ENCODE measurements at regions not wholly inside any gene's neighbourhood (a gene's known extent, or its start where the extent isn't known, plus 50 kb on each side); places are given as distances from the start of the nearest gene placed in this dataset.

DNA sequence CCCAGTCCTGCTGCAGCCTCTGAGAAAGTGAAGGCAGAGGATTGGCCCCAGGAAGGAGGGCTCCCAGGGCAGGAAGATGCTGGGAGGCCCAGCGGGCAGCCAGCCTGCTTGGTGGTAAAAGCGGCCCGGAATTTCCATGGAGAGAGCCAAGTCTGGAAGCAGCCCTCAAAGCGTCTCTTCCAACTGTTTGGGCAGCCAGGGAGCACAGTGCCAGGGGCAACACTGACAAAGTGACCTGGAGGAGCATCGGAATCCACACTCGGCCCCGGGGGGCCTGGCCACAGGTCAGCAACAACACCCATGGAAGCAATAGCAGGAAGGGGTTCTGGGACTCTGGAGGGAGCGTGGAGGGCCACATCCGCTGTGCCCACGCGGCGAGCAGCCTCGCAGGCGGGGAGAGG is 63.2 kb upstream of the FGFR2 start:
- TF ChIP-seq, protein P1, sequence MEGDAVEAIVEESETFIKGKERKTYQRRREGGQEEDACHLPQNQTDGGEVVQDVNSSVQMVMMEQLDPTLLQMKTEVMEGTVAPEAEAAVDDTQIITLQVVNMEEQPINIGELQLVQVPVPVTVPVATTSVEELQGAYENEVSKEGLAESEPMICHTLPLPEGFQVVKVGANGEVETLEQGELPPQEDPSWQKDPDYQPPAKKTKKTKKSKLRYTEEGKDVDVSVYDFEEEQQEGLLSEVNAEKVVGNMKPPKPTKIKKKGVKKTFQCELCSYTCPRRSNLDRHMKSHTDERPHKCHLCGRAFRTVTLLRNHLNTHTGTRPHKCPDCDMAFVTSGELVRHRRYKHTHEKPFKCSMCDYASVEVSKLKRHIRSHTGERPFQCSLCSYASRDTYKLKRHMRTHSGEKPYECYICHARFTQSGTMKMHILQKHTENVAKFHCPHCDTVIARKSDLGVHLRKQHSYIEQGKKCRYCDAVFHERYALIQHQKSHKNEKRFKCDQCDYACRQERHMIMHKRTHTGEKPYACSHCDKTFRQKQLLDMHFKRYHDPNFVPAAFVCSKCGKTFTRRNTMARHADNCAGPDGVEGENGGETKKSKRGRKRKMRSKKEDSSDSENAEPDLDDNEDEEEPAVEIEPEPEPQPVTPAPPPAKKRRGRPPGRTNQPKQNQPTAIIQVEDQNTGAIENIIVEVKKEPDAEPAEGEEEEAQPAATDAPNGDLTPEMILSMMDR (IDR thresholded peaks at IDR 0.05; ENCODE audit: low read depth, low read length): no peak
- Histone ChIP-seq H3K4me1 (ENCODE audit: low read depth) (no peaks in the 10 kb centered on the region), H3K9me3 (ENCODE audit: low read depth) (no peaks in the 10 kb centered on the region), H3K4me3 (no peak overlapping the region), H3K27ac (no peak overlapping the region), H3K27me3 (no peaks in the 10 kb centered on the region), H3K36me3 (no peaks in the 10 kb centered on the region)
- no peak for DNase-seq (ENCODE audit: low read depth in 1 of 2, low spot score in 1 of 2)

DNA sequence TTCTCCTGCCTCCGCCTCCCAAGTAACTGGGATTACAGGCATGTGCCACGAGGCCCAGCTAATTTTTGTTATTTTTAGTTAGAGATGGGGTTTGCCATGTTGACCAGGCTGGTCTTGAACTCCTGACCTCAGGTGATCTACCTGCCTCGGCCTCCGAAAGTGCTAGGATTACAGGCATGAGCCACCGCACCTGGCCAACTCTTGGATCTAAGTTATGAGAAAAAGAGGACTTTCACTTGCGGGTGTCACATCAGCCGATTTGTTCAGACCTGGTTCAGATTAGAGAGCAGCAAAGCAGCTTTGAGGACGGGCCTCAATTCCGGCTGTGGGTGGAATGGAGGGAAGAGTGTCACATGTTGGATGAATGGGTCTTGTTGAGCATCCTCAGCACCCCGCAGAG is 61.0 kb upstream of the FGFR2 start:
- Histone ChIP-seq H3K27me3 (no peaks in the 10 kb centered on the region), H3K4me3 (no peak overlapping the region), H3K27ac (no peak overlapping the region), H3K4me1 (ENCODE audit: low read depth) (no peaks in the 10 kb centered on the region), H3K9me3 (ENCODE audit: low read depth) (no peaks in the 10 kb centered on the region), H3K36me3 (no peaks in the 10 kb centered on the region)
- DNase-seq (ENCODE audit: low read depth in 1 of 2, low spot score in 1 of 2): no peak
- TF ChIP-seq, protein P1 (IDR thresholded peaks at IDR 0.05; ENCODE audit: low read depth, low read length): no peak

DNA sequence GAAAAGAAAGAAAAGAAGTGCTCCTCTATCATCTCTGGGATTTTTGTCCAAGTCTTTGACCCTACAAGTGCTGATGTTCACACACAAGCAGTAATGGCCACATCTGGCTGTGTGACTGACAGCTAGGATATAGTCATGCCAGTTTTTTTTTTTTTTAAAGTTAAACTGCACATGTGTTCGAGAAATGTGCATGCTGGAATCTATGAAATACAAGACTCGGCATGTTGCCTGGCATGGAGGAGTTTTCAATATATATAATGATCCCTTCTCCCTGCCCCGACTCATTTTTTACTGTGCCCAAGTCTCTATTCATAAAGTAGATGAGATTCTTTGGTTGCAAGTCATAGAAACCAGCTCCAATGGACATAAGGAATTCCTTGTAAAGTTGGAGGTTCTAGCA is 60.4 kb upstream of the FGFR2 start:
- Histone ChIP-seq H3K4me3 (no peak overlapping the region), H3K27ac (no peak overlapping the region), H3K4me1 (ENCODE audit: low read depth) (no peaks in the 10 kb centered on the region), H3K9me3 (ENCODE audit: low read depth) (no peaks in the 10 kb centered on the region), H3K27me3 (no peaks in the 10 kb centered on the region), H3K36me3 (no peaks in the 10 kb centered on the region)
- DNase-seq (ENCODE audit: low read depth in 1 of 2, low spot score in 1 of 2): no peak
- TF ChIP-seq, protein P1 (IDR thresholded peaks at IDR 0.05; ENCODE audit: low read depth, low read length): no peak

DNA sequence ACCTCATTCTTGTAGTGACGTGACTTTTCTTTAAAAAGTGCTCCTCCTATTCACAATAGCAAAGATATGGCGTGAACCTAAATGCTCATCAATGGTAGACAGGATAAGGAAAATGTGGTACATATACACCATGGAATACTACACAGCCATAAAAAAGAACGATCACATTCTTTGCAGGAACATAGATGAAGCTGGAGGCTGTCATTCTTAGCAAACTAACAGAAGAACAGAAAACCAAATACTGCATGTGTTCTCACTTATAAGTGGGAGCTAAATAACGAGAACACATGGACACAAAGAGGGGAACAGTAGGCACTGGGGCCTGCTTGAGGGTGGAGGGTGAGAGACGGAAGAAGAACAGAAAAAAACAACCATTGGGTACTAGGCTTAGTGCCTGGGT is 59.9 kb upstream of the FGFR2 start:
- no peaks in the 10 kb centered on the region for H3K36me3 ChIP-seq
- H3K27me3 ChIP-seq: no peaks in the 10 kb centered on the region
- H3K4me3 ChIP-seq: no peak overlapping the region
- no peaks in the 10 kb centered on the region for H3K4me1 ChIP-seq (ENCODE audit: low read depth)
- DNase-seq (ENCODE audit: low read depth in 1 of 2, low spot score in 1 of 2): no peak
- H3K27ac ChIP-seq: no peak overlapping the region
- no peaks in the 10 kb centered on the region for H3K9me3 ChIP-seq (ENCODE audit: low read depth)
- TF ChIP-seq, protein P1 (IDR thresholded peaks at IDR 0.05; ENCODE audit: low read depth, low read length): no peak

DNA sequence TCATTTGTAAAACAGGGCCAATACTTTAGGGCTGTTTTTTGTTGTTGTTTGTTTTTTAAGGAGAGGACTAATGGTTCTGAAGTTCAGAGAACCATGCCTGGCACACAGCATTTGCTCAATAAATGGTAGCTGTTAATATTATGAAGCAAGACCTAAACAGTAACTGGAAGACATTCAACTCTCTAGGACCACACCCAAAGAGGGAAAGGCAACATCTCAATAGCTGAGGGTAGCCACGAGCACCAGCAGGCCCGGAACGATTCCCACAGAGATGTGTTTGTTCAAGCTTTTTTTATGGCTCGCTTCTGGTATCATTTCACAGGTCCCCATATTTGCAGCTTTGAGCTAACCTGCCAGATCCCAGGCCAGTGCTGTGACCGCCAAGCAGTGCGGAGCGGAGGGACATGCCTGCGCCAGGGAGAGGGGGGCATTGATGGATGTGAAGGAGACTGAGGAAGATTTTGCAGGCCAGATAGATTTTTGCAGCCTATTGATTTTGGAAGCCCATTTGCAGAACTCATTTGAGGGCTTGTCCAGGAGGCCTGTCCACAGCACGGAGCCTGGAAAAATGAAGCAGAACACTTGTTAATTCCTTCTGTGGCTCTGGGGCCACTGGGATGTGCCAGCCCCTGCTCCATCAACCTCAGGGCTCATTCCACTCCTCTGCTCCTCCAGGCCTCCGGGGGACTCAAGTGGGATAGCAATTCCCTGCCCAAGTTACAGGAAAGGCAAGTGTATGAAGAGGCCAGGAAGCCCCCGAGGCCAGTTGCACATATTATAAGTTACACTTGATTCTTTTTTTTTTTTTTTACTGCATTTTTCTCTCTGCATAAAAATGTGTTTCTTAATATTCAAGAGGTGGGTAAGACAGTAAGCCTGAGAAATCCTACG is 57.3 kb upstream of the FGFR2 start:
- Histone ChIP-seq H3K4me3 (no peak overlapping the region), H3K36me3 (no peaks in the 10 kb centered on the region), H3K27me3 (no peaks in the 10 kb centered on the region), H3K4me1 (ENCODE audit: low read depth) (no peaks in the 10 kb centered on the region), H3K27ac (no peak overlapping the region), H3K9me3 (ENCODE audit: low read depth) (no peaks in the 10 kb centered on the region)
- TF ChIP-seq, protein P1 (IDR thresholded peaks at IDR 0.05; ENCODE audit: low read depth, low read length): no peak
- DNase-seq (ENCODE audit: low read depth in 1 of 2, low spot score in 1 of 2): no peak

Data from cardiac muscle cell (in vitro differentiated cells and primary cell).